Natural killer cell treated with Interleukin-12 subunit alpha and Interleukin-12 subunit beta and Interleukin-15 and Interleukin-18, amount 100 ng/mL, for 72 hours (primary cell): ENCODE measurements at regions not wholly inside any gene's neighbourhood (a gene's known extent, or its start where the extent isn't known, plus 50 kb on each side); places are given as distances from the start of the nearest gene placed in this dataset.

Source experiments
- ATAC-seq, 2 donors: fragments of 150-1000 bp; cut with Tn5 transposase in 1 of 2; sonication (Bioruptor Pico), chemical (Tn5 transposase) in 1 of 2; 2 replicates each; pipeline ENCODE4 v1.10.0; 2021
- DNase-seq: peaks from one replicate; pipeline ENCODE4 v3.0.0; 2022; ENCODE audit warnings: low spot score
- H3K27ac Mint-ChIP-seq, 2 donors: 1 replicate in 1 of 2; 2 replicates in 1 of 2; pipeline ENCODE4 v1.8.0; 2022; ENCODE audit warnings: mixed read lengths in 2 of 2, mild to moderate bottlenecking in 1 of 2, moderate library complexity in 1 of 2
- H3K27me3 Mint-ChIP-seq, 2 donors: 1 replicate in 1 of 2; 2 replicates in 1 of 2; pipeline ENCODE4 v1.8.0; 2022; ENCODE audit warnings: mixed read lengths in 2 of 2
- H3K36me3 Mint-ChIP-seq: one replicate; pipeline ENCODE4 v1.8.0; 2022; ENCODE audit warnings: mixed read lengths
- H3K4me1 Mint-ChIP-seq, 2 donors: 1 replicate in 1 of 2; 2 replicates in 1 of 2; pipeline ENCODE4 v1.8.0; 2022; ENCODE audit warnings: low read depth in 2 of 2, mixed read lengths in 2 of 2, mild to moderate bottlenecking in 1 of 2
- H3K4me3 Mint-ChIP-seq: one replicate; pipeline ENCODE4 v1.8.0; 2022; ENCODE audit warnings: mixed read lengths
- H3K9me3 Mint-ChIP-seq: 2 replicates; pipeline ENCODE4 v1.8.0; 2022; ENCODE audit warnings: mixed read lengths

DNA sequence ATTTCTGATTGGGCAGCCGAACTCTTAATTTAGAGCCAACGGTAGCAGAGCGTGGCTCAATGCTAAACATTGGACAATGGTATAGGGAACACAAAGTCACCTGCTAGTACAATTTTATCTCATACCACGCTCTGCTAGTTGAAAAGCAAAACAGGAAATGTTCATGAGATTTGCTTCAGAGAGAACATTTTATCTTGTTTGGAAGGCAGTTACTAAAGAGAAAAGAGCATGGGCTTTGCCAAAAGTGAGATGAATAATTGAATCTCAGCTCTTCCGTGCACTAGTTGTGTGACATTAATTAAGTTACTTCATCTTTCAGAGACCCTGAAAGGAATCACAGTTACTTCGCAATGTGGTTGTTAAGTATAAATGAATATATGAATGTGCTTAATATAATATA is 161.5 kb upstream of the FAM13C start:
- Mint-ChIP-seq H3K9me3 (peaks cover 3% of the 10 kb centered on the region), H3K27ac (no peak overlapping the region), H3K27me3 (no peaks in the 10 kb centered on the region), H3K36me3 (no peaks in the 10 kb centered on the region), H3K4me3 (no peak overlapping the region), H3K4me1 (no peaks in the 10 kb centered on the region)
- ATAC-seq (no peak), DNase-seq (no peak)

DNA sequence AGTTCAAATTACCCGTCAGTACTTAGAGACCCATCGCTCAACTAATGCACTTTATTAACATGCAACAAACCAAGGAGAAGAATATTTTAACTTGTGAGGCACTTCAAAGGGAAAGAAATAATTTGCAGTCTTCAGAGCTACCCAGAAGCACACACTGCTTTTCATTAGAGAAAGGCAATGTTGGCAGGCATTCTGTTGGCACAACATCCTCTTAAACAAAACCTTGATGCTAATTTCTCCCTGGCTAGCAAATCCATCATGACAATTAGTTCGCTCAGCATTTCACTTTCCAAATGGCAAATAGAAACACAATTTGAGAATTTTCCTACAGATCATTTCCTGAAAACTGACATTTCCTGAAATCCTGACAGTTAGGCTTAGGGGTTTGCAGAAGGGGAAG is 155.6 kb upstream of the FAM13C start:
- no peaks in the 10 kb centered on the region for H3K4me1 Mint-ChIP-seq
- H3K9me3 Mint-ChIP-seq = peaks cover 6% of the 10 kb centered on the region
- no peak overlapping the region for H3K27ac Mint-ChIP-seq
- no peaks in the 10 kb centered on the region for H3K27me3 Mint-ChIP-seq
- no peak for ATAC-seq
- no peaks in the 10 kb centered on the region for H3K36me3 Mint-ChIP-seq
- DNase-seq = no peak
- H3K4me3 Mint-ChIP-seq = no peak overlapping the region

DNA sequence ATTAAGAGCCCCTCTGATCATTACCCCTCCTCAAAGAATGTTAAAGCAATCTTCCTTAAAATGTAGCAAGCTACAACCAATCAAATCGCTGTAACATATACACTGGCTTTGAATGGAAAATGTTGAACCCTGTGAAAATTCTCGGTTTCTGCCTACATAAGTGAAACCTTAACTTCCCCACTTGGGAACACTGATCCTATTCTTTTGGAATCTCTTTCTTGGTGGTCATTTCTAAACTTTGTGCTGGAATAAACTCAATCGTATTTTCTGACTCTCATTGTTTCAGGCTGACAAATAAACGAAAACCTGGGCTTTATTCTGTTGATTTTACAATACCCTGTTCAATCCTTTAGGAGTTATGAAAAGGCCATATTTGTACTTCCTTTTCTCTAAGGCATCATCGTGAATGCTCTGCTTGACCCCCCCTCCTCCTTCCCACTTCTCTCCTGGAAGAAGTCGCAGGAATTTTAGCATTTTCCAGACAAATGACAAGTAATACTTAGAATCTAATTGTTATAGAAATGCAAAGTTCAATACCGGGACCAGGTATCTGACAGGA is 155.1 kb upstream of the FAM13C start:
- H3K27me3 Mint-ChIP-seq = no peaks in the 10 kb centered on the region
- no peaks in the 10 kb centered on the region for H3K36me3 Mint-ChIP-seq
- ATAC-seq (no peak), DNase-seq (no peak)
- H3K4me1 Mint-ChIP-seq = no peaks in the 10 kb centered on the region
- no peak overlapping the region for H3K4me3 Mint-ChIP-seq
- no peak overlapping the region for H3K27ac Mint-ChIP-seq
- H3K9me3 Mint-ChIP-seq = peaks cover 6% of the 10 kb centered on the region

DNA sequence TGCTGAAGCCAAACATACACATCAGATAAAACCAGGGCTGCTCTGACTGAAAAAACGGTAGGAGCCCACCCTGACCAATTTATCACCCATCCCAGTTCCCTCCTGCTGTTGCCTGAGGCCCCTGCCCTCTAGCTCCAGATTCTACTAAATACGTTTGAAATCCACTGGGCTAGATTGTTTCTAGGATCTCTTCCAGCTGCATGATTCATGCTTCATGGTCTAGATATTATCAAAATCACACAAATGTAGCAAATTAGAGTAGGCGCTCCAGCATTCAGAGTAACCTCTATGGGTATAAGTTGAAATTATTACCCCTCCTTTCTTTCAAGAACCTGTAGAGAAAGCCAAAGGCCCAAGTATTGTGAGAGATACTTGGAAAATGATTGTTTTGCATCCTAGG is 151.2 kb upstream of the FAM13C start:
- ATAC-seq = no peak
- DNase-seq = no peak
- no peak overlapping the region for H3K4me3 Mint-ChIP-seq
- peaks cover 3% of the 10 kb centered on the region for H3K9me3 Mint-ChIP-seq
- no peaks in the 10 kb centered on the region for H3K27me3 Mint-ChIP-seq
- H3K36me3 Mint-ChIP-seq = no peaks in the 10 kb centered on the region
- H3K27ac Mint-ChIP-seq = no peak overlapping the region
- no peaks in the 10 kb centered on the region for H3K4me1 Mint-ChIP-seq

DNA sequence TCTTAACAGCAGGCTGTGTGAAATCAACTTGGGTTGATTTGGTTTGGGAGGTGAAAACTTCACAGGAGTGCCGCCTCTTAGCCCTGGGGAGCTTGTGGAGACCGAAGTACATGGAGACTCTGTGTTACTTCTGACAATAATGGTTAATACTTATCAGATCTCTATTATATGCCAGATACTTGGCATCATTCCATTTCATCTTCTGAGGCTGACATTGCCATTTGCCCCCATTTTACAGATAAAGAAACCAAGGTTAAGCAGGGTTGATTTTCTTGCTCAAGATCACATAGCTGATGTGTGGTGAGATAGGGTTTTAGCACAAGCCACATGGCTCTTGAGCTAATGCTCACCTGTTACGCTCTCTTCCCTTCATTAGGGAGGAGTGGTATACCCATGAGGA is 150.6 kb upstream of the FAM13C start:
- DNase-seq = no peak
- Mint-ChIP-seq H3K27me3 (no peaks in the 10 kb centered on the region), H3K4me3 (no peak overlapping the region), H3K4me1 (no peaks in the 10 kb centered on the region), H3K9me3 (peaks cover 3% of the 10 kb centered on the region), H3K27ac (no peak overlapping the region), H3K36me3 (no peaks in the 10 kb centered on the region)
- no peak for ATAC-seq

DNA sequence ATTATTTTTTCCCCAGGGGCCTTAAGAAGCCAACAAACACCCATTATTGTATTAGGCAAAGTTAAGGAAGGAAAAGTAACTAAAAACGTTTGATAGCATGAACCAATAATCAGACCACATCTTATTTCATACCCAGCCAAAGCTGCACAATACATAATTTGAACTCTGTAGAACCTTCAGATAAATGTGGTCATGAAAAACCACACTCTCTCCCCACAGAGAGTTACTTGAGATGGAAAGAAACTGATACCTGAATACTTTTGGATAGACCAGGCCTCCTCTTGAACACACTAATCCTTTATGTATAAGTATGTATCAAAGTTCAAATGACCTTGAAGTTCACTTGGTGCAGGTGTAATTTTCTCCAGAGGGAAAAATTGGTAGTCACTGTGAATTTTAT is 146.6 kb upstream of the FAM13C start:
- no peak for ATAC-seq
- no peak overlapping the region for H3K27ac Mint-ChIP-seq
- no peaks in the 10 kb centered on the region for H3K27me3 Mint-ChIP-seq

DNA sequence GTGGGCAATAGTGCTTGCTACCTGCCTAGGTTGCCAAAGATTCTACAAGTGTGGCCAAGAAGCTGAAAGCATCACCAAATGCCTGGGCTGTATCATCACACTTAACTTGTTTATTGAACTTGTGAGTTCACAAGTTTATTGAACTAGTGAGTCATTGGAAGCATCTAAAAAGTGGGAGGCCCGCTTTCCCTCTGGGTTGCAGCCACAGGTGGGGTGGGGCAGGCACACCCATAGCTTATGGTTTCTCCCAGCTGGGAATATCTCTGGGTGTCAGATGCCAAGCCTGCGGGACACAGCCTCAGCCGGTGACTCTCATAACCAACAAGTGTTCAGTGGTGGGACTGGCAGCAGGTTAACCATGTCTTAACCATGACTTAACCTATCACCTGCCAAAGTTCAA is 145.9 kb upstream of the FAM13C start:
- Mint-ChIP-seq H3K9me3 (no peaks in the 10 kb centered on the region), H3K36me3 (no peaks in the 10 kb centered on the region), H3K4me3 (no peak overlapping the region), H3K27ac (no peak overlapping the region), H3K27me3 (no peaks in the 10 kb centered on the region), H3K4me1 (no peaks in the 10 kb centered on the region)
- ATAC-seq (no peak), DNase-seq (no peak)

More for the DNA sequence above, 146.6 kb upstream of the FAM13C start:
- Mint-ChIP-seq H3K4me3 (no peak overlapping the region), H3K9me3 (no peaks in the 10 kb centered on the region), H3K4me1 (no peaks in the 10 kb centered on the region), H3K36me3 (no peaks in the 10 kb centered on the region)
- DNase-seq = no peak

DNA sequence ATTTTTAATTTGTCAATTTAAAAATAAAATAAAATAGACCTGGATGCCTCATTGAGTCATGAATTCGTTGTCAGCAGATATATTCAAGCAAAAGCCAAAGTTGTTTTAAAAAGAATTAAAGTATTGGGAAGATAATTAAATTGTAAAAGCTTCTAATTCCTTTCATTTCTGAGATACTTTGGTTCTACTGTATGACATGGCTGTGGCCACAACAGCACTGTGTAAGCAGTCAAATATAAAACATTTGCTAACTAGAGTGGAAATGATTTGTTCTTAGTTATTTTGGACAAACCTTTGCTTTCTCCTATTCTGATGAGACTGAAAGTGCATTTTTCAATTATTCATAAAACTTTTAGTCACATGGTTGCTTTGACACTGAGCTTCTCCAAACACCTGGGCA is 143.6 kb upstream of the FAM13C start:
- DNase-seq = no peak
- Mint-ChIP-seq H3K4me1 (no peaks in the 10 kb centered on the region), H3K27ac (no peak overlapping the region), H3K9me3 (no peaks in the 10 kb centered on the region), H3K36me3 (no peaks in the 10 kb centered on the region), H3K4me3 (no peak overlapping the region), H3K27me3 (no peaks in the 10 kb centered on the region)
- ATAC-seq = no peak

DNA sequence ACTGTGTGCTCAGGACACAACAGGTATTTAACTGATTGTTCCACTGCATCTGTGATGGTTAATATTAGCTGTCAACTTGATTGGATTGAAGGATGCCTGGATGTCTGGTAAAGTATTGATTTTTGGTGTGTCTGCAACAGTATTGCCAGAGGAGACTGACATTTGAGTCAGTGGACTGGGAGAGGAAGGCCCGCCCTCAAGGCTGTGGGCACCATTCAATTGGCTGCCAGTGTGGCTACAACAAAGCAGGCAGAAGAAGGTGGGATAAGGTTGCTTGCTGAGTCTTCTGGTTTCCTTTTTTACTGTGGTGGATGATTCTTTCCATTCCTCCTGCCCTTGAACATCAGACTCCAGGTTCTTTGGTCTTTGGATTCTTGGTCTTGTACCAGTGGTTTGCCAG is 137.1 kb upstream of the FAM13C start:
- Mint-ChIP-seq H3K27ac (no peak overlapping the region), H3K36me3 (peaks cover 6% of the 10 kb centered on the region), H3K9me3 (peaks cover 13% of the 10 kb centered on the region), H3K4me1 (no peaks in the 10 kb centered on the region), H3K4me3 (no peak overlapping the region), H3K27me3 (no peaks in the 10 kb centered on the region)
- no peak for DNase-seq
- no peak for ATAC-seq

DNA sequence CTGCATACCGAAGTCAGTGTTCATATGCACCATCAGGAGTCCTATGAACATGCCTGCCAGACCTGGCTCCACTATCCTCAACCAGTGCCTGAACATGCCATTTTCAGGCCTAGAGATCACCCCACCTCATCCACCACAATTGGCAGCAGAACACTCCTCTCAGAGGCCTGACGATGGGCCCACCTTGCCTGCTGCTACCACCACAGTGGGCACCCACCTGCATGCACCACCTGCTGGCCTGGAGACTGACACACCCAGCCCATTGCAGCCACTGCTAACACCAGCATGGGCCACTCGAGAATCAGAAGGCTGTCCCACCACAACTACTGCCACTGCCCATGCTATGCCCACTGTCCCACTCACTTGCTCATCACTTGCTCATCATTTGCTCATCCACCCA is 130.7 kb upstream of the FAM13C start:
- ATAC-seq = peak in 1 of 2 donors; percentile 36

DNA sequence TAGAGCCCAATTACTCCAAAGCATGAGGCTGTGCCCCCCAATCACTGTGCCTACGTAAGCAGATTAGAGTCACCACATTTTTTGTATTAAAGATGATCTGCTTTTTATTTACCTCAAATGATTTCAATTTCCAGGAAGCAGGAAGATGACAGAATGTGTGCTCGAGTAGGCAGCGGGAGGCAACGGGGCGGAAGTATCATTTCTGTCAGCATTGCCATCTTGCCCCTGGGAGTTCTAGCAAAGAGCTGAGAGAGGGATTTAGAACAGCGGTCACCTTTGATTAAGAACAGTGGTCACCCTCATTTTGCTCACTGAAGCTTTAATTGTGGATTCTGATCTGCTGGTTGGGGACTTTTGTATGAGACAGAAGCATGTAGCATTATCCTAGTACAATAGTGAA is 117.1 kb upstream of the FAM13C start:
- no peak overlapping the region for H3K27ac Mint-ChIP-seq
- H3K9me3 Mint-ChIP-seq = peaks cover 10% of the 10 kb centered on the region
- no peaks in the 10 kb centered on the region for H3K4me1 Mint-ChIP-seq
- DNase-seq (no peak), ATAC-seq (no peak)
- no peaks in the 10 kb centered on the region for H3K27me3 Mint-ChIP-seq
- H3K4me3 Mint-ChIP-seq = no peak overlapping the region
- H3K36me3 Mint-ChIP-seq = no peaks in the 10 kb centered on the region

More for the DNA sequence above, 130.7 kb upstream of the FAM13C start:
- DNase-seq = no peak
- no peak overlapping the region for H3K4me3 Mint-ChIP-seq
- peaks cover 20% of the 10 kb centered on the region for H3K9me3 Mint-ChIP-seq
- H3K27me3 Mint-ChIP-seq = no peaks in the 10 kb centered on the region
- peaks cover 10% of the 10 kb centered on the region for H3K36me3 Mint-ChIP-seq
- H3K4me1 Mint-ChIP-seq = no peaks in the 10 kb centered on the region
- H3K27ac Mint-ChIP-seq = no peak overlapping the region

DNA sequence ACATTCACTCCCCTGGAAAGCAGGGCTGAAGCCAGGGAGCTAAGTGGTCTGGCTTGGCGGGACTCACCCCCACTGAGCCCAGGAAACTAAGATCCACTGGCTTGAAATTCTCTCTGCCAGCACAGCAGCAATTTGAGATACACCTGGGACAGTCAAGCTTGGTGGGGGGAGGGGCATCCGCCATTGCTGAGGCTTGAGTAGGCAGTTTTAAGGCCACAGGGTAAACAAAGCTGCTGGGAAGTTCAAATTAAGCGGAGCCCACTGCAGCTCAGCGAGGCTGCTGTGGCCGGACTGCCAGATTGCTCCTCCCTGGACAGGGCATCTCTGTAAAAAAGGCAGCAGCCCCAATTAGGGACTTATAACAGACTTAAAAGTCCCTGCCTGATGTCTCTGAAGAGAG is 108.2 kb upstream of the FAM13C start:
- ATAC-seq (no peak), DNase-seq (no peak)
- no peaks in the 10 kb centered on the region for H3K4me1 Mint-ChIP-seq
- peaks cover 4% of the 10 kb centered on the region for H3K36me3 Mint-ChIP-seq
- no peaks in the 10 kb centered on the region for H3K27me3 Mint-ChIP-seq
- peaks cover 14% of the 10 kb centered on the region for H3K9me3 Mint-ChIP-seq
- no peak overlapping the region for H3K27ac Mint-ChIP-seq
- no peak overlapping the region for H3K4me3 Mint-ChIP-seq

DNA sequence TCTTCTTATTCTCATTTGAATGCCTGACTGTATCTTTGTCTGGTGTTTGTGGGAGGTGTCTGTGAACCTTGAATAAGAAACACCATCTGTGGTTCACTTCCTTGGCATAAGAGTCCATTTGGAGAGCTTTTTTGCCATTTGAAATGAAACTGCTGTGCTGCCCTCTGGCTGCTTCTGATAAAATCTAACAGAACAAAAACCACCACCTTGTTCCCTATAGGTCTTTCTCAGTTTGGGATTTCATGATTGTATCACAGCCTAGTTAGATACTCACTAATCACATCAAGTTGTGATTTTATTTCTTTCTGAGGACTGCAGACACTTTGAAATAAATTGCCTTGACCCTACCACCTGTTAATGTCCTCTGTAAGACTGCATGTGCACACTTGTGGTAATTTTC is 102.7 kb upstream of the FAM13C start:
- H3K36me3 Mint-ChIP-seq = no peaks in the 10 kb centered on the region
- no peaks in the 10 kb centered on the region for H3K27me3 Mint-ChIP-seq
- no peak overlapping the region for H3K4me3 Mint-ChIP-seq
- no peaks in the 10 kb centered on the region for H3K4me1 Mint-ChIP-seq
- no peak for DNase-seq
- no peak overlapping the region for H3K27ac Mint-ChIP-seq
- ATAC-seq = no peak
- H3K9me3 Mint-ChIP-seq = peaks cover 6% of the 10 kb centered on the region

DNA sequence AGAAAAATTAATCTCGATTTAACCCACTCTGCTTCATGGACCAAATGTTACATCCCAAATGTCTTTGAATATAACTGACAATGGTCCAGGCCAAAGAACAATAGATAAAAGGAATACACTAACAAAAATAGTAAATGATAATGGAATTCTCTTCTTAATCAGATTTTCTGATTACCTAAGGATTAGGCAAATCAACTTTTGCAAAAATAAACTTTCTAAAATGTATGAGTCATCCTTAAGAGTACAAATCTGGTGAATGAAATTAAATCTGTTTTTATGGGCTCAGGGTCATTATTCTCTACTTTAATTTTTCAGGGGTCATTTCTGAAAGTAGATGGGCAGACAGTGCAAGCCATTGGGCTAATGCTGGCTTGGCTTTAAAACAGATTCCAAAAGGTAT is 102.1 kb upstream of the FAM13C start:
- no peak for ATAC-seq
- Mint-ChIP-seq H3K36me3 (no peaks in the 10 kb centered on the region), H3K9me3 (peaks cover 6% of the 10 kb centered on the region), H3K4me1 (no peaks in the 10 kb centered on the region), H3K27me3 (no peaks in the 10 kb centered on the region), H3K27ac (no peak overlapping the region), H3K4me3 (no peak overlapping the region)
- no peak for DNase-seq

DNA sequence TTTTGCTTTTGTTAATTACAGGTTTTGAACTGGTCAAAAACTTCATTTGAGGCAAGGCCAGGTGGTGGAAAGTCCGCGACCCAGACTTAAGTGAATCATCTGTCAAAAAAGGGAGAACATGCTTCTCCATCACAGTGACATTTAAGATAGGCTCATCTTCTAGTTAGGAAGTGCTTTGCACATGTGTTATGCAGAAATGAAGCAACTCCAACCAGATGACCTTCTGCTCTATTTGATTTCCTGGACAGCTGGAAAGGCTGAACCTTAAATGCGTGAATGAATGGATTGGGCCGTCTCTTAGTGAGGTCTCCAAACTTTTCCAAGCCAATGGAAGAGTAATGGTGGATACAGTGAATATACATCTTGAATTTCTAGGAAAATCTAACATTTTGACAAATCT is 101.6 kb upstream of the FAM13C start:
- H3K27me3 Mint-ChIP-seq = no peaks in the 10 kb centered on the region
- no peak overlapping the region for H3K27ac Mint-ChIP-seq
- DNase-seq (no peak), ATAC-seq (no peak)
- H3K4me1 Mint-ChIP-seq = no peaks in the 10 kb centered on the region
- H3K9me3 Mint-ChIP-seq = peaks cover 6% of the 10 kb centered on the region
- H3K36me3 Mint-ChIP-seq = no peaks in the 10 kb centered on the region
- H3K4me3 Mint-ChIP-seq = no peak overlapping the region
